Neural progenitor cell (in vitro differentiated cells): ENCODE measurements at regions not wholly inside any gene's neighbourhood (a gene's known extent, or its start where the extent isn't known, plus 50 kb on each side); places are given as distances from the start of the nearest gene placed in this dataset.
A peak's percentile ranks its signal among the peaks of the same experiment; 100 is the strongest.
"Not testable (repeated sequence)": the region's sequence is repeated elsewhere in the genome, so short reads cannot be mapped to it uniquely, and the experiment has no call there.

Source experiments
- DNase-seq: peaks from one replicate; pipeline ENCODE4 v3.0.0-alpha.2; 2016; ENCODE audit warnings: low spot score
- H2AFZ ChIP-seq: fragments of 200-600 bp; sonication (generic); replicated peaks from 2 replicates; pipeline ENCODE4 v1.6.1; 2016; ENCODE audit warnings: antibody characterized with exemption
- H3F3A ChIP-seq: fragments of 200-600 bp; sonication (generic); 2 replicates; pipeline ENCODE4 v1.6.1; 2016; ENCODE audit warnings: antibody characterized with exemption, low read depth
- H3K27ac ChIP-seq: fragments of 200-600 bp; sonication (generic); 2 replicates; pipeline ENCODE4 v1.5.1; 2016; ENCODE audit warnings: mild to moderate bottlenecking
- H3K27me3 ChIP-seq: fragments of 200-600 bp; sonication (generic); 2 replicates; pipeline ENCODE4 v1.6.1; 2016; ENCODE audit warnings: mild to moderate bottlenecking, moderate library complexity
- H3K36me3 ChIP-seq: fragments of 200-600 bp; sonication (generic); 2 replicates; pipeline ENCODE4 v1.5.1; 2016
- H3K4me1 ChIP-seq: fragments of 200-600 bp; sonication (generic); 2 replicates; pipeline ENCODE4 v1.6.1; 2016; ENCODE audit warnings: mixed run types
- H3K4me2 ChIP-seq: fragments of 200-600 bp; sonication (generic); 2 replicates; pipeline ENCODE4 v1.6.1; 2016
- H3K4me3 ChIP-seq: fragments of 200-600 bp; sonication (generic); 2 replicates; pipeline ENCODE4 v1.5.1; 2016
- H3K79me2 ChIP-seq: fragments of 200-600 bp; sonication (generic); 2 replicates; pipeline ENCODE4 v1.6.1; 2016; ENCODE audit warnings: low read depth
- H3K9ac ChIP-seq: fragments of 200-600 bp; sonication (generic); 2 replicates; pipeline ENCODE4 v1.6.1; 2016
- H3K9me3 ChIP-seq: fragments of 200-600 bp; sonication (generic); 2 replicates; pipeline ENCODE4 v1.5.1; 2016; ENCODE audit warnings: low read depth
- H4K20me1 ChIP-seq: fragments of 200-600 bp; sonication (generic); 2 replicates; pipeline ENCODE4 v1.6.1; 2016; ENCODE audit warnings: low read depth
- H3K27ac Mint-ChIP-seq: 3 replicates; pipeline ENCODE4 v1.8.0; 2021; ENCODE audit warnings: mixed read lengths
- H3K27me3 Mint-ChIP-seq: 2 replicates; pipeline ENCODE4 v1.8.0; 2022; ENCODE audit warnings: low read depth, mild to moderate bottlenecking, inconsistent platforms, moderate library complexity, mixed read lengths; ENCODE audit not compliant: insufficient read depth
- H3K36me3 Mint-ChIP-seq: 3 replicates; pipeline ENCODE4 v1.8.0; 2021; ENCODE audit warnings: mixed read lengths
- H3K4me1 Mint-ChIP-seq: 3 replicates; pipeline ENCODE4 v1.8.0; 2021; ENCODE audit warnings: mixed read lengths
- H3K4me3 Mint-ChIP-seq: 3 replicates; pipeline ENCODE4 v1.8.0; 2021; ENCODE audit warnings: mild to moderate bottlenecking, moderate library complexity, mixed read lengths
- H3K9me3 Mint-ChIP-seq: 3 replicates; pipeline ENCODE4 v1.8.0; 2020; ENCODE audit warnings: mixed read lengths
- CTCF ChIP-seq: fragments of 200-600 bp; sonication (generic); IDR thresholded peaks from 2 replicates; pipeline ENCODE4 v1.5.1; 2017; ENCODE audit warnings: antibody characterized with exemption, mild to moderate bottlenecking
- EZH2 ChIP-seq: fragments of 200-600 bp; sonication (generic); IDR thresholded peaks from 2 replicates; pipeline ENCODE4 v1.6.1; 2017; ENCODE audit warnings: antibody characterized with exemption, mild to moderate bottlenecking, moderate library complexity
- EZH2phosphoT487 ChIP-seq: fragments of 200-600 bp; sonication (generic); IDR thresholded peaks from 2 replicates; pipeline ENCODE4 v1.6.1; 2017; ENCODE audit warnings: antibody characterized with exemption

- Mint-ChIP-seq H3K4me3 (no peak overlapping the region), H3K27me3 (no peaks in the 10 kb centered on the region), H3K36me3 (no peaks in the 10 kb centered on the region), H3K9me3 (no peaks in the 10 kb centered on the region), H3K4me1 (peaks cover 4% of the 10 kb centered on the region), H3K27ac (no peak overlapping the region)
- peak; percentile 24 for DNase-seq
- Histone ChIP-seq H3K4me1 (peaks cover 27% of the 10 kb centered on the region), H3K4me3 (no peak overlapping the region), H3K79me2 (no peaks in the 10 kb centered on the region), H3K9ac (no peak overlapping the region), H3K27ac (no peak overlapping the region), H3K4me2 (no peak overlapping the region), H3K9me3 (no peaks in the 10 kb centered on the region), H3K36me3 (no peaks in the 10 kb centered on the region), H4K20me1 (no peaks in the 10 kb centered on the region), H3K27me3 (no peaks in the 10 kb centered on the region), H2AFZ (peak overlapping the region; percentile 74), H3F3A (peaks cover 17% of the 10 kb centered on the region)
- TF ChIP-seq CTCF (no peak), EZH2 (no peak), EZH2phosphoT487 (no peak)
Observed at GRCh38 chr2:52340171-52340570, 1308.2 kb upstream of the NRXN1 start.

- H3K27ac ChIP-seq, H3K9ac ChIP-seq: not testable (repeated sequence)
Observed at GRCh38 chr2:52337786-52338185, 1305.9 kb upstream of the NRXN1 start.

GRCh38 chr2:52336951-52337350, 1305.0 kb upstream of the NRXN1 start:
- H3K4me2 ChIP-seq: no peak overlapping the region
- H3K36me3 Mint-ChIP-seq: no peaks in the 10 kb centered on the region
- no peak overlapping the region for H3K9ac ChIP-seq
- TF ChIP-seq CTCF (no peak), EZH2phosphoT487 (no peak)
- H3K27ac Mint-ChIP-seq: no peak overlapping the region
- no peak overlapping the region for H3K4me3 Mint-ChIP-seq
- peaks cover 4% of the 10 kb centered on the region for H3K4me1 Mint-ChIP-seq
- H3K27me3 ChIP-seq: no peaks in the 10 kb centered on the region
- no peaks in the 10 kb centered on the region for H3K27me3 Mint-ChIP-seq
- no peaks in the 10 kb centered on the region for H4K20me1 ChIP-seq
- no peak for DNase-seq
- peaks cover 27% of the 10 kb centered on the region for H3K4me1 ChIP-seq
- H2AFZ ChIP-seq: peak overlapping the region; percentile 69
- no peak overlapping the region for H3K4me3 ChIP-seq
- H3K9me3 ChIP-seq: no peaks in the 10 kb centered on the region
- H3F3A ChIP-seq: peaks cover 17% of the 10 kb centered on the region
- no peak overlapping the region for H3K27ac ChIP-seq
- no peaks in the 10 kb centered on the region for H3K9me3 Mint-ChIP-seq
- H3K79me2 ChIP-seq: no peaks in the 10 kb centered on the region
- no peaks in the 10 kb centered on the region for H3K36me3 ChIP-seq

More at GRCh38 chr2:52337786-52338185, 1305.9 kb upstream of the NRXN1 start:
- H3K4me3 Mint-ChIP-seq, H3K27ac Mint-ChIP-seq, H3K4me3 ChIP-seq, H3K36me3 Mint-ChIP-seq, H3K27me3 ChIP-seq, H3K9me3 ChIP-seq, H3K9me3 Mint-ChIP-seq, H3K79me2 ChIP-seq, DNase-seq, H4K20me1 ChIP-seq, H3K4me1 Mint-ChIP-seq, H3K4me2 ChIP-seq, H3K36me3 ChIP-seq, H3K27me3 Mint-ChIP-seq: not testable (repeated sequence)
- peaks cover 17% of the 10 kb centered on the region for H3F3A ChIP-seq
- H2AFZ ChIP-seq: peak overlapping the region; percentile 37
- peaks cover 27% of the 10 kb centered on the region for H3K4me1 ChIP-seq

GRCh38 chr2:52335727-52336126, 1303.8 kb upstream of the NRXN1 start:
- Histone ChIP-seq H3K4me2 (no peak overlapping the region), H3K4me1 (peaks cover 27% of the 10 kb centered on the region), H3K9me3 (no peaks in the 10 kb centered on the region), H3K27me3 (no peaks in the 10 kb centered on the region), H3K4me3 (no peak overlapping the region), H4K20me1 (no peaks in the 10 kb centered on the region), H3K9ac (no peak overlapping the region), H3K36me3 (no peaks in the 10 kb centered on the region), H3K79me2 (no peaks in the 10 kb centered on the region), H3K27ac (no peak overlapping the region), H2AFZ (no peak overlapping the region), H3F3A (peaks cover 17% of the 10 kb centered on the region)
- Mint-ChIP-seq H3K27me3 (no peaks in the 10 kb centered on the region), H3K27ac (no peak overlapping the region), H3K4me1 (peaks cover 4% of the 10 kb centered on the region), H3K9me3 (no peaks in the 10 kb centered on the region), H3K4me3 (no peak overlapping the region), H3K36me3 (no peaks in the 10 kb centered on the region)
- no peak for DNase-seq
- no peak for TF ChIP-seq EZH2phosphoT487
- TF ChIP-seq EZH2: no peak
- TF ChIP-seq CTCF: no peak
